GM18951 (cell line): ENCODE measurements at regions not wholly inside any gene's neighbourhood (a gene's known extent, or its start where the extent isn't known, plus 50 kb on each side); places are given as distances from the start of the nearest gene placed in this dataset.

Experiments used
- POLR2A ChIP-seq: IDR thresholded peaks from 4 replicates; pipeline ENCODE4 v1.6.1; 2011; ENCODE audit warnings: mild to moderate bottlenecking; ENCODE audit not compliant: insufficient read length, insufficient read depth; ENCODE audit errors: extremely low read depth
- in situ Hi-C: fragments of 300-500 bp; cut with MboI; formaldehyde crosslinking; loops from one replicate; pipeline ENCODE4 v1.12.0; 2022; ENCODE audit warnings: low sequenced_read_pairs, mixed read lengths, inconsistent platforms; ENCODE audit not compliant: unreplicated experiment

GRCh38 chr12:90075685-90076084 lies 367.0 kb upstream of the ATP2B1 start:
- in situ Hi-C loops: no loop called here
- no peak for TF ChIP-seq POLR2A

- no peak for TF ChIP-seq POLR2A
- in situ Hi-C loops: no loop called here
These were observed 365.4 kb upstream of the ATP2B1 start for GRCh38 chr12:90074086-90074485.

GRCh38 chr12:90071996-90072395 lies 363.4 kb upstream of the ATP2B1 start:
- in situ Hi-C loops: no loop called here
- TF ChIP-seq POLR2A: no peak

GRCh38 chr12:90069711-90070110 lies 361.1 kb upstream of the ATP2B1 start:
- in situ Hi-C loops: no loop called here
- TF ChIP-seq POLR2A: no peak

GRCh38 chr12:90067791-90068190 lies 359.2 kb upstream of the ATP2B1 start:
- TF ChIP-seq POLR2A: no peak
- in situ Hi-C loops: no loop called here

- in situ Hi-C loops: no loop called here
- no peak for TF ChIP-seq POLR2A
These were observed 356.5 kb upstream of the ATP2B1 start for GRCh38 chr12:90064852-90065801.

- in situ Hi-C loops: no loop called here
- TF ChIP-seq POLR2A: no peak
These were observed 354.2 kb upstream of the ATP2B1 start for GRCh38 chr12:90062799-90063198.

- in situ Hi-C loops: no loop called here
- TF ChIP-seq POLR2A: no peak
These were observed 353.2 kb upstream of the ATP2B1 start for GRCh38 chr12:90061809-90062208.

- TF ChIP-seq POLR2A: no peak
These were observed 351.4 kb upstream of the ATP2B1 start for GRCh38 chr12:90060031-90060430.

GRCh38 chr12:90058704-90059103 lies 350.1 kb upstream of the ATP2B1 start:
- no peak for TF ChIP-seq POLR2A
- in situ Hi-C loops: no loop called here

More at GRCh38 chr12:90060031-90060430, 351.4 kb upstream of the ATP2B1 start:
- in situ Hi-C loops: no loop called here

GRCh38 chr12:90055071-90055470 lies 346.4 kb upstream of the ATP2B1 start:
- no peak for TF ChIP-seq POLR2A
- in situ Hi-C loops: no loop called here

GRCh38 chr12:90048918-90049317 lies 340.3 kb upstream of the ATP2B1 start:
- in situ Hi-C loops: no loop called here
- TF ChIP-seq POLR2A: no peak

GRCh38 chr12:90045559-90045958 lies 336.9 kb upstream of the ATP2B1 start:
- in situ Hi-C loops: no loop called here
- no peak for TF ChIP-seq POLR2A

GRCh38 chr12:90044069-90044468 lies 335.4 kb upstream of the ATP2B1 start:
- TF ChIP-seq POLR2A: no peak
- in situ Hi-C loops: no loop called here
